ENCODE measurements at regions not wholly inside any gene's neighbourhood (a gene's known extent, or its start where the extent isn't known, plus 50 kb on each side); places are given as distances from the start of the nearest gene placed in this dataset.
"Not testable (repeated sequence)": the region's sequence is repeated elsewhere in the genome, so short reads cannot be mapped to it uniquely, and the experiment has no call there.

- not testable (repeated sequence) for DNase-seq
These were observed 140.9 kb downstream of the LIG4 start for GRCh38 chr13:108074429-108074828.

GRCh38 chr13:108070925-108071324, 144.4 kb downstream of the LIG4 start:
- DNase-seq, result no peak

DNA sequence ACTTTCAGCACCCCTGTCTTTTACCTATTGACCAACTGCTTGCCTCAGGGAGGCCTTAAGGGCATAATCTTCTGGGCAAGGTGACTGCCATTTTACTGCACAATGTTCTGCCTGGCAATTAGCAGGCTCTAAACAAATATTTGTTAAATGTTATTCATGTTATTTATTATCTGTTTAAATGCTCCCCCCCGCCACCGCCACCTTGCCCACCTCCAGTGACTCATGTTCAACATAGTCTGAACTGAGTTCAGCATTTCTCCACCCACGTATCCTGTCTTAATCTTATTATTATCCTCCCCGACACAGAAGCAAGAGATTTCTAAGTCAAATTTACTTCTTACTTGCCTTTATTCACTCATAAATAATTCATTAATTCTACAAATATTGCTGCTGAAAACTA, 144.8 kb downstream of the LIG4 start:
- DNase-seq, result no peak

DNA sequence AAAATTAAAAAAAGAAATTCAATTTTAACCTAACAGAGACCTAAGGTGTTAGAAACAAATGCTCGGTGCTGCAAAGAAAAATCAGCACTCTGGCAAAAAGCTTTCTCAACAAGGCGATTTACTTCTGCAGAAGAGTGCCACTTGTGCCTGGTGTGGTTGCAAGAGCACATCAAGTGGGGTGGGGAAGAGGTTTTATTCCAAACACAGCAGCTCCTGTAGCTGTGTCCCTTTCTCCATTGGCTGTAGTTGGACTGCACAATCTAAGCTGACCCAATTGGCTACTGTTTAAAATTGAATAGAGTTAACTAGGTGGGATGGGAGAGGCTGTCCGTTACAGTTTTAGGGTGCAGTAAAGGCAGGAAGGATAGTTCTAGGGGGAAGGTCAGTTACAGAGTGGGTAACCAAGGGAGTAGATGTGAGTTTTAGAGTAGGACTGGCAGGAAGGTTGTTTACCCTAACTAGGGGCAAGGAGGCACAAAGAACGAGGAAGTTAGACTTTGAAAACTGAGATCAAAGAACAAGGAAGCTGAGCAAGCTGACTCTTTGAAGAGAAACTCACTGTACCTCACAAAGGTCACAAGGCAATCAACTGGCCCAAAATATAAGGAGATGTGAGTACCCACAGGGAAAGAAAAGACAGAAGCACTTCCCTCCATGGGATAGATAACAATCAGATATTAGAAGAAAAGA, 145.7 kb downstream of the LIG4 start:
- DNase-seq, result no peak

- not testable (repeated sequence) for DNase-seq
These were observed 151.0 kb downstream of the LIG4 start for GRCh38 chr13:108064372-108064771.

- DNase-seq, result no peak
These were observed 155.2 kb downstream of the LIG4 start for GRCh38 chr13:108060111-108060510.

DNA sequence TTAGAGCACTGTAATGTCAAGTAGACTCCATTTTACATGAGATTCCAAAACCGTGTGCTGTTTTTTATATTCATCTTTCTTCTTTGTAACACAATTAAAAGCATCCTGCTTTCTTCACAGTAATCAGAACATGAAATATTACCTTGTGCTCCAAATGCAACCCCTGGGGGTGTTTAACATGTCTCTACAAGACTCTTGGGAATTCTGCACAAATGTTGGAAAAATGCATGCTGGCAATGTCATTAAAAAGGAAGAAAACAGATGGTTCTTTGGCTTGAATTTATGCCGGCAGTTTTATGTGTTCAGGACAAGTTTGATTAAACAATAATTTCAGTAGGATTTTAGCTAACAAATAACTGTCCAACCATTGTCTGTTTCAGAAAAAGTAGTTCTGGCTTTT, 159.1 kb downstream of the LIG4 start:
- no peak for DNase-seq

DNA sequence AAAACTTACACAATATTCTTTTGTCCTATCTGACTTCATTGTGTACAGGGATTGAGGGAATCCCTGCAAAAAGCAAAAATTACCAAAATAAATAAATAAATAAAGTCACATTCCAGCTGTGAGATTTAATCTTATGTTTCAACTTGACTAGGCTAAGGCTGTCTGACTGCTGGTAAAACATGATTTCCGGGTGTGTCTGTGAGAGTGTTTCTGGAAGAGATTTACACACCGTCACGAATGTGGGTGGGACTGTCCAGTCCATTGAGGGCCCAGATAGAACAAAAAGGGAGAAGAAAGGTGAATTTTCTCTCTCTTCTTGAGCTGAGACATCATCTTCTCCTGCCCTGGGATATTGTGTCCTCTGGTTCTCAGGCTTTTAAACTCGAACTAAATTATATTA, 166.1 kb downstream of the LIG4 start:
- no peak for DNase-seq

- peak; percentile 50 for DNase-seq
These were observed 170.4 kb downstream of the LIG4 start for GRCh38 chr13:108044954-108045353.

GRCh38 chr13:108042866-108043265, 172.5 kb downstream of the LIG4 start:
- DNase-seq, result not testable (repeated sequence)

- no peak for DNase-seq
These were observed 178.0 kb downstream of the LIG4 start for GRCh38 chr13:108037348-108037747.

GRCh38 chr13:108036411-108036932, 178.9 kb downstream of the LIG4 start:
- no peak for DNase-seq

GRCh38 chr13:108034909-108035410, 180.4 kb downstream of the LIG4 start:
- DNase-seq, result no peak

DNA sequence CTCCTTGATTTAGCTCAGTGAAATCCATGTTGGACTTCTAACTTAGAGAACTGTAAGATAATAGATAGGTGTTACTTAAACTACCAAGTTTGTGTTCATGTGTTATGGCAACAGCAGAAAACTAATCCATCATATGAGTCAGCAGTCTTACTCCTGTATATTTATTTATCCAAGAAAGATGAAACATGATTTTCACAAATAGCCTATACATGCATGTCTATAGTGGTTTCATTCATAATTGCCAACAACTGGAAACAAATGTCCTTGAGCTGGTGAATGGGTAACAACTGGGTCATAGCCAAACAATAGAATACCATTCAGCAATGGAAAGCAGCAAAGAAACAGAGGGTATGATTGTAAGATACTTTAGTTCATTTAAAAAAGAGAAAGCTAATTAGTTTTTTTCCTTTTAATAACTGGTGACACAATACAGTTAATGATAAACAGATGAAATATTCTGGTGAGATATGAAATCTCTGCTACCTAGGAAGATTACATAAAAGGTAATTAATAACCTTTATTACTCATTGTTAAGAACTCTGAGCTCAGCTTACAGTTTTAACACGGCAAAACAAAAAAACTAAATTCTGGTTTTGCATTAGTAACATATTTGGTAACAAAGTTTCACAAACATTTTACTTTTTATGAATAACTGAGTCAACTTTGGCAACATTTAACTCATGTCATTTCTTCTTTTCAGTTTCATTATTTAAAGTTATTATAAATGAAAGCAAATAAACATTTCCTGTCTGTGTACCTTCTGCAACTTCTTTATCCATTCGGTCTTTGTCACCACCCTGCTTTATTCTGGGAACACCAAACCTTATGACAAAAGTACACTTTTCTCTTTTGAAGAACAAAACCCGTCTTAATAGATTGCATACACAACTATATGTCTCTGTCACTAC, 181.3 kb downstream of the LIG4 start:
- no peak for DNase-seq

DNA sequence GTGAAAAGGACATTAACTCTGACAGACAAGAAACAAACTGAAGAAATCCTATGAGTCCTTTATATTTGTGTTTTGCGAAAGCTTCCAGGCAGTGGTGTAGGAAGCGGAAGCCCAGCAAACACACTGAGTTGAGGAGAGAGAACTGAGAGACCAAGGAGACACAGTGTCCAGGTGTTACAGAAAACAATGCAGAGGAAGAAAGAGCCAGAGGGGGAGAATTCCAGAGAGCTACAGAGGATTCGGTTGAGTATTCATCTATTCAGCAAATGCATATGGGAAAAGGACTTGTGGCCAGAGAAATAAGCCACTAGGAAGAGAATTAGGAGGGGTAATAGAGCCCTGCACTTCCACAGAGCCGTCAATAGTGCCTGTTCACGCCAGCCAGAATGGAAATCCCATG, 183.5 kb downstream of the LIG4 start:
- no peak for DNase-seq

- no peak for DNase-seq
These were observed 184.6 kb downstream of the LIG4 start for GRCh38 chr13:108030769-108031168.

- no peak for DNase-seq
These were observed 188.5 kb downstream of the LIG4 start for GRCh38 chr13:108026680-108027410.

- DNase-seq, result no peak
These were observed 195.3 kb downstream of the LIG4 start for GRCh38 chr13:108020027-108020426.

DNA sequence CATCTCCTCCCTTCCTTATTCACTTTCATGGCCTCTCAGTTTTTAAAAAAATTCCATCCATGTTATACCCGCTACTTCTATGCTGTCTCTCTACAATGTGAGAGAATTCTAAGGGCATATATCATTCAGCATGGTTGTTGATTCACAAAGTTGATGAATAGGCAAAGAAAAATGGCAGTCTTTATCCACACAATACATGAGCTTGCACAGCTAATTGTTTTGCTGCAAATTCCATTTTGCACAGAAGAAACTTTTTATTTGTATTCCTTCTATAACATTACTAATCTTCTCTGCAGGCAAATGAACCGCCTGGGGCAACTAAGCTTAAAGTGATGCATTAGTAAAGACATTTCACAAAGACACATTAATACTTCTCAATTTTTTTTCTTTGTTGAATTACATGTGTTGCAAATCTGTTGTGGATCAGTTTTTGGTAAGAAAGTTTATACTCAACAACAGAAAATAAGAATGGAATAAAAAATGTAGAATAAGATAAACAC, 196.9 kb downstream of the LIG4 start:
- DNase-seq, result no peak

DNA sequence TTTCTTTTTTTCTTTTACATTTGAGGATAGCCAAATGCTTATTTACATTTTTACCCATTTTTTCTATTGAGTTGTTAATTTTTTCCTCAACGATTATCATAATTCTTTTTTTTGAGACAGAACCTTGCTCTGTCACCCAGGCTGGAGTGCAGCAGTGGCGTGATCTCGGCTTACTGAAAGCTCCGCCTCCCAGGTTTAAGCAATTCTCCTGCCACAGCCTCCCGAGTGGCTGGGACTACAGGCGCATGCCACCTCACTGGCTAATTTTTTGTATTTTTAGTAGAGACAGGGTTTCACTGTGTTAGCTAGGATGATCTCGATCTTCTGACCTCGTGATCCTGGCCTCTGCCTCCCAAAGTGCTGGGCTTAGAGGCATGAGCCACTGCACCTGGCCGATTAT, 208.7 kb downstream of the LIG4 start:
- no peak for DNase-seq

DNA sequence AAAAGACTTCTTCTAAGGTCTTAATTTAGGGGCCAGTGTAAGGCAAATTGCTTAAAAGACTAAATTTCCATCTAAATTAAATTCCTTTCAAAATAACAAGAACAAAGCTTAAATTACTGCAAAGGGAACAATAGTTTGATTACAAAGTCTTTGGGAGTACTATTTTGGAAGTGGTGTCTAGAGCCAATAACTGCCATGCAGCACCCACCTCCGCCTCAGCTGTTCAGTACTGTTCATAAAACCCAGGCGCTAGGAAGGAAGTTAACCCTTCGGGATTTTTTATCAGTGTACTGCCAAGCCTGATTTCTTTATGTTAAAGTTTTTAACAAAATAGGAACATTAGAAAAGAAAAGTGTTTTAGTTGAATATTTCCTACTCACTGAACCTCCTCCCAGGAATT, 210.1 kb downstream of the LIG4 start:
- DNase-seq, result no peak

- DNase-seq, result no peak
These were observed 211.7 kb downstream of the LIG4 start for GRCh38 chr13:108003626-108004025.

- no peak for DNase-seq
These were observed 214.3 kb downstream of the LIG4 start for GRCh38 chr13:108000998-108001397.
